CD14-positive monocyte (primary cell): ENCODE measurements at regions not wholly inside any gene's neighbourhood (a gene's known extent, or its start where the extent isn't known, plus 50 kb on each side); places are given as distances from the start of the nearest gene placed in this dataset.

Source experiments
- DNase-seq, 3 donors: peaks; one replicate each; pipeline ENCODE4 v3.0.0-alpha.2; 2011 to 2022
- H2AFZ ChIP-seq: 2 replicates; pipeline ENCODE4 v1.6.0; 2012; ENCODE audit warnings: mild to moderate bottlenecking, low read depth, low read length, inconsistent platforms; ENCODE audit not compliant: insufficient read depth, poor library complexity, severe bottlenecking
- H3K27ac ChIP-seq, 2 donors: 1 replicate in 1 of 2; 2 replicates in 1 of 2; pipeline ENCODE4 v1.5.1; 2012 to 2013; ENCODE audit warnings: low read length in 2 of 2, control low read depth in 1 of 2, inconsistent platforms in 1 of 2, low read depth in 1 of 2, mild to moderate bottlenecking in 1 of 2
- H3K27me3 ChIP-seq, 2 donors: one replicate each; pipeline versions ENCODE4 v1.6.0 to v1.6.1; 2011 to 2013; ENCODE audit warnings: low read length in 2 of 2; ENCODE audit not compliant: control insufficient read depth in 2 of 2, insufficient read depth in 2 of 2
- H3K36me3 ChIP-seq, 2 donors: replicated peaks in 1 of 2; 1 replicate in 1 of 2; 2 replicates in 1 of 2; pipeline versions ENCODE4 v1.5.1 to v1.6.1; 2012 to 2013; ENCODE audit warnings: low read length in 2 of 2, control low read depth in 1 of 2, inconsistent platforms in 1 of 2, mild to moderate bottlenecking in 1 of 2; ENCODE audit not compliant: insufficient read depth in 2 of 2, control insufficient read depth in 1 of 2
- H3K4me1 ChIP-seq, 2 donors: 1 replicate in 1 of 2; 2 replicates in 1 of 2; pipeline versions ENCODE4 v1.5.1 to v1.6.1; 2012 to 2013; ENCODE audit warnings: low read length in 2 of 2, control low read depth in 1 of 2, inconsistent platforms in 1 of 2, mild to moderate bottlenecking in 1 of 2, moderate library complexity in 1 of 2; ENCODE audit not compliant: insufficient read depth in 2 of 2, control insufficient read depth in 1 of 2
- H3K4me2 ChIP-seq: replicated peaks from 2 replicates; pipeline ENCODE3; 2012; ENCODE audit warnings: low read length, moderate library complexity, mild to moderate bottlenecking; ENCODE audit not compliant: poor library complexity, severe bottlenecking; ENCODE audit errors: extremely low read depth
- H3K4me3 ChIP-seq, 3 experiments: fragments of 200-600 bp in 1 of 3; sonication (generic) in 1 of 3; replicated peaks in 1 of 3; 1 replicate in 2 of 3; 2 replicates in 1 of 3; pipeline ENCODE4 v1.5.1; 2011 to 2013; ENCODE audit warnings: low read length in 3 of 3, mild to moderate bottlenecking in 3 of 3, control low read depth in 2 of 3, low read depth in 2 of 3, inconsistent platforms in 1 of 3, moderate library complexity in 1 of 3
- H3K79me2 ChIP-seq: 2 replicates; pipeline ENCODE4 v1.6.0; 2012; ENCODE audit warnings: mild to moderate bottlenecking, control low read depth, inconsistent platforms, low read length, moderate library complexity; ENCODE audit not compliant: insufficient read depth
- H3K9ac ChIP-seq: 2 replicates; pipeline ENCODE4 v1.6.0; 2017; ENCODE audit warnings: low read length, mild to moderate bottlenecking; ENCODE audit not compliant: insufficient read depth, poor library complexity, severe bottlenecking
- H3K9me3 ChIP-seq, 2 donors: replicated peaks in 1 of 2; 1 replicate in 1 of 2; 2 replicates in 1 of 2; pipeline versions ENCODE4 v1.5.1 to v1.6.1; 2012 to 2013; ENCODE audit warnings: low read length in 2 of 2, control low read depth in 1 of 2; ENCODE audit not compliant: control insufficient read depth in 1 of 2, insufficient read depth in 1 of 2
- H4K20me1 ChIP-seq: 2 replicates; pipeline ENCODE4 v1.6.0; 2012; ENCODE audit warnings: mild to moderate bottlenecking, low read length, control low read depth, moderate library complexity; ENCODE audit not compliant: insufficient read depth
- H3K27ac Mint-ChIP-seq, 7 donors: one replicate each; pipeline ENCODE4 v1.8.0; 2020; ENCODE audit warnings: mild to moderate bottlenecking in 7 of 7, mixed read lengths in 7 of 7, moderate library complexity in 6 of 7, inconsistent platforms in 2 of 7
- H3K27me3 Mint-ChIP-seq, 3 donors: one replicate each; pipeline ENCODE4 v1.8.0; 2021 to 2022; ENCODE audit warnings: low read depth in 3 of 3, mild to moderate bottlenecking in 3 of 3, mixed read lengths in 3 of 3, moderate library complexity in 3 of 3, inconsistent platforms in 1 of 3
- H3K36me3 Mint-ChIP-seq, 2 donors: one replicate each; pipeline ENCODE4 v1.8.0; 2020; ENCODE audit warnings: mixed read lengths in 2 of 2, inconsistent platforms in 1 of 2, mild to moderate bottlenecking in 1 of 2
- H3K4me1 Mint-ChIP-seq: one replicate; pipeline ENCODE4 v1.8.0; 2020; ENCODE audit warnings: mild to moderate bottlenecking, mixed read lengths
- H3K4me3 Mint-ChIP-seq, 2 donors: one replicate each; pipeline ENCODE4 v1.8.0; 2020; ENCODE audit warnings: mild to moderate bottlenecking in 2 of 2, mixed read lengths in 2 of 2, moderate library complexity in 1 of 2
- H3K9me3 Mint-ChIP-seq, 7 donors: one replicate each; pipeline ENCODE4 v1.8.0; 2020 to 2022; ENCODE audit warnings: mixed read lengths in 7 of 7, mild to moderate bottlenecking in 6 of 7, moderate library complexity in 6 of 7, inconsistent platforms in 2 of 7
- WGBS: methylation state at CpG from one replicate; pipeline ENCODE4 v1.1.5; 2013; ENCODE audit warnings: missing lambda C conversion rate; ENCODE audit not compliant: insufficient coverage; 5-methylcytosine and 5-hydroxymethylcytosine counted together
- intact Hi-C, 2 donors: fragments of 100-400 bp; cut with micrococcal nuclease; formaldehyde crosslinking; loops; one replicate each; pipeline versions ENCODE4 v1.15.0 to v1.15.1; 2023
- TF ChIP-seq, protein P1 (sequence below): fragments of 200-600 bp; IDR thresholded peaks from one replicate; pipeline ENCODE4 v1.8.0; 2022; ENCODE audit warnings: antibody characterized with exemption, mild to moderate bottlenecking

DNA sequence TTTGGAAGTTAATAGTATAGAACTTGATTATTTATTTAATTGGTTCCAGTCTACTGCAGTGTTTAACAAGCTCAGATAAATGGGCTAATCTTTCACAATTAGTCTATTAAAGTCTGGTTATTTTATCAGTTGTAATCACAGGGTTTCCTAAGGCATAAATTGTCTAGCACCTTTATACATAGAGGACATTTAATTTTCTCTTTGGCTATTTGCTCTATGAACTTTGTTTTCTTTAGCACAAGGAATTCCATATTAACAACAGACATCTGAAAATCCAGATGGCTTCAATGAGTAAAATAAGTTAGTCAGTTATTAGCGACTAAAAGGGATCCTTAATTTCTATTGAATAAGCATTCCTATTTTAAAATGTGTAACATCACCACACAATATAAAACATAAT, 1350.8 kb upstream of the SLC10A2 start:
- H4K20me1 ChIP-seq, result no peaks in the 10 kb centered on the region
- no peaks in the 10 kb centered on the region for H3K36me3 ChIP-seq
- Mint-ChIP-seq H3K36me3 (no peaks in the 10 kb centered on the region), H3K27ac (no peak overlapping the region), H3K9me3 (peaks cover 0 to 2% (median 0%) of the 10 kb centered on the region in 7 donors), H3K4me1 (no peaks in the 10 kb centered on the region), H3K4me3 (no peak overlapping the region), H3K27me3 (no peaks in the 10 kb centered on the region)
- H3K27ac ChIP-seq, result no peak overlapping the region
- H3K9me3 ChIP-seq, result peaks cover under 1% of the 10 kb centered on the region in 2 donors
- H3K27me3 ChIP-seq, result no peaks in the 10 kb centered on the region
- H3K79me2 ChIP-seq, result no peaks in the 10 kb centered on the region
- no peak overlapping the region for H2AFZ ChIP-seq
- no peak overlapping the region for H3K4me2 ChIP-seq
- H3K9ac ChIP-seq, result no peak overlapping the region
- intact Hi-C loops, result no loop called here
- TF ChIP-seq, protein P1, sequence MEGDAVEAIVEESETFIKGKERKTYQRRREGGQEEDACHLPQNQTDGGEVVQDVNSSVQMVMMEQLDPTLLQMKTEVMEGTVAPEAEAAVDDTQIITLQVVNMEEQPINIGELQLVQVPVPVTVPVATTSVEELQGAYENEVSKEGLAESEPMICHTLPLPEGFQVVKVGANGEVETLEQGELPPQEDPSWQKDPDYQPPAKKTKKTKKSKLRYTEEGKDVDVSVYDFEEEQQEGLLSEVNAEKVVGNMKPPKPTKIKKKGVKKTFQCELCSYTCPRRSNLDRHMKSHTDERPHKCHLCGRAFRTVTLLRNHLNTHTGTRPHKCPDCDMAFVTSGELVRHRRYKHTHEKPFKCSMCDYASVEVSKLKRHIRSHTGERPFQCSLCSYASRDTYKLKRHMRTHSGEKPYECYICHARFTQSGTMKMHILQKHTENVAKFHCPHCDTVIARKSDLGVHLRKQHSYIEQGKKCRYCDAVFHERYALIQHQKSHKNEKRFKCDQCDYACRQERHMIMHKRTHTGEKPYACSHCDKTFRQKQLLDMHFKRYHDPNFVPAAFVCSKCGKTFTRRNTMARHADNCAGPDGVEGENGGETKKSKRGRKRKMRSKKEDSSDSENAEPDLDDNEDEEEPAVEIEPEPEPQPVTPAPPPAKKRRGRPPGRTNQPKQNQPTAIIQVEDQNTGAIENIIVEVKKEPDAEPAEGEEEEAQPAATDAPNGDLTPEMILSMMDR, result no peak
- WGBS, result no CpG with 5 or more reads among the region's 1 CpG
- no peak for DNase-seq
- no peaks in the 10 kb centered on the region for H3K4me1 ChIP-seq
- H3K4me3 ChIP-seq, result no peak overlapping the region

DNA sequence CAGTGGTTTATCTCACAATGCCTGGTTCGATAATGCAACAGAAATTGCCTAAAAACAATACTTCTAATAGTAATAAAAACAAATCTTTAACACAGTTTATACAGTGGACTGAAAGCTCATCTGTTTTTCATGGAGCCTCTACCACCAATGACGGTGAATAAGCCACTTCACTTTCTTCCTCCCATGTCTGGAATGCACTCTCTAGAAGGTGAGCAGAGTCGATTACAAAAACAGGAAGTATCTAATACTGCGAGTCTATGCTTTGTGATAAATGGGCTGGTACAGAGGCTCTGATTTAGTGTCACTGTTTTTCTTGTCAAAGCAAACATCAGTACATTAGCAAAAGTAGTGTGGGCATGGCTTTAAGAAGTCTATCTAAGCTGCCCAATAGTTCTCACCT, 1348.6 kb upstream of the SLC10A2 start:
- Histone ChIP-seq H3K4me3 (no peak overlapping the region), H3K27ac (no peak overlapping the region), H3K4me2 (no peak overlapping the region), H3K36me3 (no peaks in the 10 kb centered on the region), H2AFZ (no peak overlapping the region), H4K20me1 (no peaks in the 10 kb centered on the region), H3K4me1 (no peaks in the 10 kb centered on the region), H3K27me3 (no peaks in the 10 kb centered on the region), H3K9ac (no peak overlapping the region), H3K79me2 (no peaks in the 10 kb centered on the region), H3K9me3 (no peaks in the 10 kb centered on the region)
- Mint-ChIP-seq H3K4me1 (no peaks in the 10 kb centered on the region), H3K36me3 (no peaks in the 10 kb centered on the region), H3K27ac (no peak overlapping the region), H3K27me3 (no peaks in the 10 kb centered on the region), H3K9me3 (peaks cover 0 to 1% (median 0%) of the 10 kb centered on the region in 7 donors), H3K4me3 (no peak overlapping the region)
- intact Hi-C loops, result no loop called here
- 0% methylated on average over 1 of the region's 4 CpGs for WGBS
- DNase-seq, result no peak
- TF ChIP-seq, protein P1, result no peak
